Stimulated activated CD4-positive, alpha-beta T cell treated with anti-CD3 and anti-CD28 coated beads, TNF-alpha, amount 100 ng/mL, for 4 hours (primary cell): ENCODE measurements at regions not wholly inside any gene's neighbourhood (a gene's known extent, or its start where the extent isn't known, plus 50 kb on each side); places are given as distances from the start of the nearest gene placed in this dataset.
A peak's percentile ranks its signal among the peaks of the same experiment; 100 is the strongest.

ENCODE experiments used
- DNase-seq, 3 experiments: peaks; one replicate each; pipeline ENCODE4 v3.0.0-alpha.2; 2020; ENCODE audit warnings: low read depth in 3 of 3

DNA sequence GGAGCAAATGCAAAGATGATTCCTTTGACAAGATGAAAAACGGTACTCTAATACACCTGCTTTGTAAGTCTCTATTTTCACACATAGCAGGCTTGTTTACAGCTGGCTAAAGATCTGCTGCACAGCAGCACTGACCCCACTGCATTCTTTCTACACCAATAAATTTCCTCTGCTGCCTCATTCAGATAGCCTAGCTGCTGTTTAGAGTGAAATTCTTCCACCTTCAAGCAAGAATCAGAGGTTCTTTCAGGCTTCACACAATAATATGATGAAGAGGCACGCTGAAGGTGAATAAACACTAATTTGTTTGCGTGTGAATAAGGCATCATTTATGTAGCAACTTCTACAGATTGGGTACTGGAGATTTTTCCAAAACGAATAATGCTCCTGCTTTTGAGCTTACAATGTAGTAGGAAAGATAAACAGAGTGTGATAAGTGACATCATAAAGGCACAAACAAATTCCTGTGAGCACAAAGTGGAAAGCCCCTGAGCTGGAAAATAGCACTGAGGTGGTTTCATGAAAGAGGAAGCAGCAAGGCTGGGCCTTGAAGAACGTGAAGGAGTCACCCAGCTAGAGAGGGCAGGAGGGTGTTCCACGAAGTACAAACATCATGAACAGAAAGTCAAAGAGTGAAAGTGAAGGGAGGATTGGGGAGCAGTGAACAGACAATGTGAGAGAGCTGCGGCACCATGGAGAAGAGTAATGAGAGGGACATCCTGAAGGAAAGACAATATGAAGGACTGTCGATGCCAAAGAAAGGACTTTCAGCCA, 543.4 kb downstream of the CD83 start:
- DNase-seq: peak in 2 of 3 experiments; percentile 36 to 38

DNA sequence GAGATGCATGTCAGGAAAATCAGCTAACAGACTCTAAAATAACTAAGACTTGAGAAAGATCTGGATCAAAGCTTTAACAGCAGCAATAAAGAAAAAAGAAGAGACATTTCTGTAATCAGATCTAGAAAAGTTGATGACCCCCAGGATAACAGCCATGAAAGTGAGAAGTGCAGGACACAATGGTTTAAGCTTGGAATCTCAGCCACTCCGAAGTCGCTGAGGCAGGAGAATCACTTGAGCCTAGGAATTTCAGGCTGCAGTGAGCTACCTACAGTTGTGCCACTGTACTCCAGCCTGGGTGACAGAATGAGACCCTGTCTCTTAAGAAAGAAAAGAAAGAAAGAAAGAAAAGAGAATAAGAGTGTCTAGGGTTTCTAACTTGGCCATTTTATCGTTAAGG, 544.1 kb downstream of the CD83 start:
- no peak for DNase-seq

DNA sequence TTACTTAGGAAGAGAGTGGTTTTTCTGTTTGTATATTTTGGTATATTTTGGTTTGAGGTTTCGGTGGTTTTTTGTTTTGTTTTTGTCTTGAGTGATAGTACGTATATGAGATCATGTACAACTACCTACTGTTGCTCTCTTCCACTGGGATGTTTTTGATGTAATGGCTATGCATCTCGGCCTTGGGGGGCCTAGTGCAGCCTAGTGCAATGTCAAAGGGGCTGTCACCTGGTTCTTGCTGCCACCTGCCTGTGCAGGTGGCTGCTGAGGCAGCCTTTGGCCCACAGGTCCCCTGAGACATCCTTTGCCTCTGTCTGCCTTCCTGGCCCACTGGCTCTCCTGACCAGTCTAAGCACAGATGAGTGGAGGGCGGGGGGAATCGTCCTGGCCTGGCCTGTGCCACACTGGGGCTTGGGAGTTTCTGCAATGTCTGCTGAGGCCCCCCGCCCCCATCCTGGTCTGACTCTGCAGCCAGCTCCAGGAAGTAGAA, 546.6 kb downstream of the CD83 start:
- no peak for DNase-seq

DNA sequence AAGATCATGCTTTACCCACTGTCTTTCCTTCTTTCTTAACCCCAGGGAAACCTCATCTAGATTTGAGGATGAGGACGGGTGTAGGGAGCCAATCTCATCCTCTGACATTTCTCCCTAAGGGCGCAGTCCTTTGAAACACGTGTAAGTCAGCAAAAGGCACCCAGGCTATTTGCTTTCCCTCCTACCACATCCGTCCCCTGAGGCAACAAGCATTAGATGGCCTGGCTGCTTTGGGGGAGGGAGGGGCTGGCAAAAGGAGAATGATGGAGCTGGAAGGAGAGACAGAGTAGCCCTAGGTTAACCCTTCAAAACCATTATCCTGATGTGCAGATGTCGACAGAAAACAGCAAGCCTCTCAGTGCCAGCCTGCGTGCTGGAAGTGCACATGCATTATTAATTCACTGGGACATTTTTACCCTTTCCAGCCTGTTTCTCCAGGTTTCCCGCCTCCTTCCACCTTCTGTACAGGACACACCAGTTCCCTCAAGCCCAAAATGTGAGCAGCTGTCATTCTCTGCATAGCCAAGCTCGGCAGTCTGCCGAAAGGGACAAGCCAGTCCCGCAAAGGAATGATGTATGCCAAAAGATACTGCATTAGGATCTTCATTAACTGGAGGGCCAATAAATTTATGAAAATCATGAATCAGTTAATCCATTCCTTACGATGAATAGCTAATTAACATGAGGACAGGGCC, 547.2 kb downstream of the CD83 start:
- DNase-seq: no peak

DNA sequence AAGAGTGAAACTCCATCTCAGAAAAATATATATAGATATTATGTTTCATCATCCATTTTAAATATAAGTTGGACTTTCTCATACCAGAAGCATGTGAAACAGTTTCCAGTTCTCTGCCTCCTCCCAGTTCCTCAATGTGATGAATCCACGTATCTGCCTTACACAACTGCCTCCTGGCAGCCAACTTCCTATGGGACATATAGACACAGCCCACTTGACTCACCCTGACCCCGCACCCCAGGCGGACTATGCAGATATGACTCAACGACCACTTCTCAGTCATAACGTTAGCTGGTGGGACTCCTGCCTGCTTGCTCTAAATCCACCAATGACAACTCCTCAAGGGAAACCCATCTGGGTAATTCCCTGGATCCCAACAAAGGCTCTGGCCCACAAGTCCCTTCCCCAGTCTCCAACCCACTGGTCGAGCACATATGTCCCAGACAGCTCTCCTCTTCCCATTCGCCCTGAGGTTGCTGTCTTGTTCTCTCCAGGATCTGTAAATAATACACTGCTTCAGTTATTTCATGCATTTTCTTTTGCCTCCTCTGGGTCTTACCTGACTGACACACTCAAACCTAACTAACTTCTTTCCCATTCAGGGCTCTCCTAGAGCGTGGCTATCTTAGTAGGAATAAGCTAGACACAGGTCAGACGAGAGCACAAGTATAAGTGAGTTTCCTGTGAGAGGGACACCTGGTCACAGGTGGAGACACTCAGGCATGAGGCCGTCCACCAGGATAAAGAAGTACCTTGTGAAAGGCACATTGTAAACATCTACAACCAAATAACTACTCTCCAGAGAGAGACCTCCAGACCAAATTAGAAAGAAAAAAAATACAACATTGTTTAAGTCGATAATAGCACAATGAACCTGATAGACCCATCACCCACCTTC, 548.5 kb downstream of the CD83 start:
- DNase-seq: no peak

DNA sequence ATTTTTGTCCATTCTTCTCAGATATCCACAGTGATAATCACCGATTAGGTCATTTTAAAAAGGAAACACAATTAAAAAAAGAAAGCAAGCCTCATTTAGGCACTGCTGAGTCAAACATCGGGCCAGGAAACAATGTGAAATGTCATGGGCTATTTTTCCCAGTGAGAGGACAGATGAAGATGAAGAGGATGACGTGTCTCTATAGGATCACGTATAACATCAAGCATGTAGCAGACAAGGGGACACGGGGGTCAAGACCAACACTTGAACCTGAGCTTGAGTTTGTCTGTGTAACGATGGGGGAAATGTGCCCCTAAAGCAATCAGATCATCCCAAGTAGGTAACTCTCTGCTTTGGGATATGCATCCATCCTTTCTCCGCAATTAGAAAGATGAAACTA, 553.2 kb downstream of the CD83 start:
- no peak for DNase-seq

DNA sequence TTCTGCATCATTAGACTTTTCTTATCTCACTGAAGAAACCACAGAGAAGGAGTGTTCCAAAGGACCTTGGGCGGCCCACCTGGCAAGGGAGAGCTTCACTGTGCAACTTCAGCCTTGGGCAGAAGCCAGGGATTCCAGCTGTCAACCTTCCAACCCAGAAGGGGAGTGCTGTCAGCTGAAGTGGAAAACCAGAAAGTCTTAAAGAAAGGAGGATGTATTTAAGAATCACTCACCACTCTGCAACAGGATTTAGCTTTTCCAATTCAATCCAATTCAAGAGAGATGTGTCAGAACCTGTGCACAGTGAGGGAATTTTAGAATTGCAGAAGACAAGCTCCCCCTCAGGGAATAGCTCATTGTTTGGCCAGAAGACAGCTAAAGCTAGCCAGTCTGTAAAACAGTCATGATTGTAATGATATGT, 553.7 kb downstream of the CD83 start:
- DNase-seq: no peak

DNA sequence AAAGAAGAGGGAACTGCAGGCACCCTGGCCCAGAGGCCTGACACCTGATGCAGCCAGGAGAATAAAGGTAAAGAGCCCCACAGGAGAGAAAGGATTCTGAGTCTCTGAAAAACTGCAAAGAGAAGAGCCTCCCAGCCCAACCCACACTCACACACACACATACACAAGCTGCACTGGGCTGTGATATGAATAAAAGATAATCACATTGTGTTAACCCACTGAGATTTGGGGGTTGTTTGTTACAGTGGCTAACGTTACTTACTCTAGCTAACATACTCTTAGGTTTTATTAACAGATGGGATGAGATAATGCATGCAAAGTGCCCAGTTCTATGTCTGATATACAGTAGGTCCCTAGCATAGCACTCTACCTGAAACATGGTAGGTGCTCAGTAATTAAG, 554.4 kb downstream of the CD83 start:
- DNase-seq: no peak

DNA sequence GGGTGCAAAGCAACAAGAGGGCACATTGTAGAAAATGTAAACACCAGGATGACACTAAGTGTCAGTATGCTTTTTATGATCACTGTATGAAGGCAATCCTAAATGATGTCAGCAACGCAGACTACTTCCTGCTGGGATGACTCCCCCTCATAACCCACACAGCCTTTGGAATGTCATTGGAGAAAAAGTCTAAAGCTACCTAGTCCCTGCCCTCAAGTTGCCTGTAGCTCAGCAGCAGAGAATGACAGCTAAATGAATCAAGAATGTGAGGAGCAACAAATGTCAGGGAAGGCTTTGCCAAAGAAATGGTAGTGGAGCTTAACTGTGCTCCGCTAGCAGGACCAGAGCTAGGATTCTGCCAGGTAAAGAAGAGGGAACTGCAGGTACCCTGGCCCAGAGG, 555.6 kb downstream of the CD83 start:
- DNase-seq: no peak

DNA sequence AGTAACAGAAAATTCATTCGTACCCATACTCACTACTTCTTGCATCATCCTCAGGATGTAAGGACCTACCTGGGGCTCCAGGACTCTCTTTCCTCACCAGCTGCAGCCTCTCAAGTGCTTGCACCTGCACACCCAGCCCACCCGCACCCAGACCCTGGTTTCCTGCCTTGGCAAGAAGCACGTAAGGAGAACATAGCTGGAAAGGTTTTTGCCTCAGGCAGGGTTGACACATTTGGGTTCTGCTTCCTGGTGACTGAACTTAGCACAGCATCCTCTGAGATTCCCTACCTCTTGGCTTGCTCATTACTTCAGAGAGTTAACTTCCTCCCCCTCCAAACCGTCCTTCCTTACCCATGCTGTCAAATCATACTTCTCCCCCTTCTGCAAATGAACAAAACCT, 556.9 kb downstream of the CD83 start:
- no peak for DNase-seq

DNA sequence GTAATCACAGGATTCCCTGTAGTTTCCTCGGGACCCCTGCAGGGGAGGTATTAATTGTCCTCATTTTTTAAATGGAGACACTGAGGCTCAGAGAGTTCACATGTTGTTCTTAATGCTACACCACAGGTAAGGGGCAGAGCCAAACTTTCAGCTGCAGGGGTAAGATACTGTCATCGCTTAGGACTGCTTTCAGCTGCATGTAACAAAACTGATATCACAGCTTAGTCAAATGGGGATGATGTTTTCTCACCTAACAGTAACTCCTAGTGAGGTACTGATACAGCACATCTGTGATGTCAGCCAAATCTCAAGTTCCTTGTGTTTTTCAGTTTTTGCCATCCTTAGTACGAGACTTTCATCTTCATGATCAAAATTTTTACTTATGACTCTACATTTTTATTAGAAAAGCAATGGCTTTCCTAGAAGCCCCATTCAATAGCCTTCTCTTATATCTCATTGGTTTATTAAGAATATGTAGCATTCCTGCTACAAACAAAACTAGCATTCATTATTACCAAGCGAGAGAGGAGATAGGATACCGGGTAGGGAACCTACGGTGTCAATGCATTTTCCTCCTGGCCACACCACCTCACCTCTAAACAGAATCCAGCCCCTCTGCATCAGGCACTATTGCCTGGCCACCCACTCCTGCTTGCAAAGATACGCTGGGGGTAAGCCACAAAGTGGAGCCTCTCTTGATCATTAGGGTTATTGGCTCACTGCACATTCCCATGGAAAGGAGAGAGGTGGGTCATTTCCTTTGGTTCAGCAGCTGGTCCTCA, 557.5 kb downstream of the CD83 start:
- no peak for DNase-seq

DNA sequence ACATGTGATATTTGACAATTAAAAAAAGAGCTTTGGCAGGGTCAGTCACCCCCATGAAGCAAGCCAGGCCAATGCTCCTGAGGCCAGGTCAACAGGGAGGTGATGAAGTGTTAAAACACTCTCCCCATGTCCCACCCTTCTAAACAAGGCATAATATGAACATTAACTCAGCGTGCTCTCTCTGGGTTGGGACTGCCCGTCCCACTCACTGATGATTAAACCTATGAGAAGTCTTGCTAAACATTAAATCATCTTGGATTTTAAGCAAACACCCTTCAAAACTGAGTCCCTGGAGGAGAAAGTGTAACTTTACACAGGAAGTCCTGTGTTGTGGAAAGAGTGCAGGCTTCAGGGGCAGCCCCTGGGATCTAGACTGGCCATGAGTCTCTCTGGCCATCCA, 558.5 kb downstream of the CD83 start:
- no peak for DNase-seq

DNA sequence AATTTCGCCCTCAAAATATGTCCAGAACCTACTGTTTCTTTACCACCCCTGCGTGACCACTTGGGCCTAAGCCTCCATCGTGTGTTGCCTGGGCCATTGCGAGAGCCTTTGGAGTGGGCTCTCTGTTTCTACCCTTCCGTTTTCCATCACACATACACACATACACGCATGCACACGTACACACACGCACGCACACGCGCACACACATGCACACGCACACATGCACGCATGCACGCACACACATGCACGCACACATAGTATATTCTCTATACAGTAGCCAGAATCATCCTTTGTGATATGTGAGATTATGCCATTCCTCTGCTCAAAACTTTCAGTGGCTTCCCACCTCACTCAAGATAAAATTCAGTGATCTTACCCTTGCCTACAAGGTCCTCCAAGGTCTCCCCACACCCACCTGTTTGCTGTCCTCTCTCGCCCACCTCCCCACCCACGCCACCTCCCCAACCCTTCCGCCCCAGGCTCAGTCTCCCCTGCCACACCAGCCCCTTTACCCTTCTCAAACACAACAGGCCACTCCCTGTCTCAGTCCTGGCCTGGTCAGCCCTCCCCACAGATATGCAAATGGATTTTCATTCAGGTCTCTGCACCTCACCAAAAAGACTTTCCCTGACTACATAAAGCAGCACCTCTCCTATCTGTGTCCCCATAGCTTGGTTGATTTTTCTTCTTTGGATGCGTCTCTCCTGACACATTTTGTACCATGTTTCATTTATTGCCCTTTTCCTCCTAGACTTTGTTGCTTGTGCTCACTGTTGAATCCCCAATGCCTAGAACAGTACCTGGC, 559.6 kb downstream of the CD83 start:
- DNase-seq: no peak

DNA sequence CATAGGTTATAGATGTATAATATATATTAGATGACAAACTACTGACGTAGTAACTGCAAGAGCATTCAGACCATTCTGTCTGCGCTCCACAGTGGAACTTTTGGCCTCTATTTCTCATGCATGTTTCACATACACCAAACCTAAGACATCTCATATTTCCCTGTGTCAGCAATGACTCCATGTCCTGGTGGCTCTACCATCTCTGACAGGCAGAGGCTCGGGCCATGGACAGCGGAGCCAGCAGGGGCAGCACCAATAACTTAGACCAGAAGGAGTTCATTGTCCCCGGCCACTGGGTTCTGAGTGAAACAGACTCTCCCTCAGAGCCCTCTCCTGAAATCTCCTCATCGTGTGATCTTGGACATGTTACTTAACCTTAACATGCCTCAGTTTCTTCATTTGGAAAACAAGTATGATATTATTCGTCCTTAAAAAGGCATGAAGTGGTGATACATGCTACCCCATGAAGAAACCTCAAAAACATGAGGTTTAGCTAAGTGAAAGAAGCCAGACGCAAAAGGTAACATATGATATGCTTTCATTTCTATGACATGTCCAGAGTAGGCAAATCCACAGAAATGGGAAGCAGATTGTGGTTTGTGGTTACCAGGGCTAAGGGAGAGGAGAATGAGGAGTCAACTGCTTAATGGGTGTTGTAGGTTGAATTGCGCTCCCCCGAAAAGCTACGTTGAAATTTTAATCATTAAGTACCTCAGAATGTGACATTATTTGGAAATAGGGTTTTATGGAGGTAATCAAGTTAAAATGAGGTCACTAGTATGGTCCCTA, 564.0 kb upstream of the JARID2 start:
- DNase-seq: no peak

DNA sequence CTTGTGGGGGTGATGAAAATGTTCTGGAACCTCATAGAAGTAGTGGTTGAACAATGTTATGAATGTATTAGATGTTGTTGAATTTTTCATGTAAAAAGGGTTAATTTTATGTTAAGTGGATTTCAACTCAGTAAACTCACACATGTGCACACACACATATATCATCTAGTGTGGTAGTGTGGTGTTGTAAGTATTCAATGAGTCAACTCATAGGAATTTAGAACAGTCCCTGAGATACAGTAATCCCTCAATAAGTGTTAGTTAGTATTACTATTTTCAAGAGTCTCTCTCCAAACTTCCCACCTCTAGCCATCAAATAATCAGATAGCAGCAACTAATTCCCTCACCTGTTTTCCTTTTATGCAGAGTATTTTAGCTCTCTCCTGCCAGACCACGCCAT, 563.1 kb upstream of the JARID2 start:
- no peak for DNase-seq

DNA sequence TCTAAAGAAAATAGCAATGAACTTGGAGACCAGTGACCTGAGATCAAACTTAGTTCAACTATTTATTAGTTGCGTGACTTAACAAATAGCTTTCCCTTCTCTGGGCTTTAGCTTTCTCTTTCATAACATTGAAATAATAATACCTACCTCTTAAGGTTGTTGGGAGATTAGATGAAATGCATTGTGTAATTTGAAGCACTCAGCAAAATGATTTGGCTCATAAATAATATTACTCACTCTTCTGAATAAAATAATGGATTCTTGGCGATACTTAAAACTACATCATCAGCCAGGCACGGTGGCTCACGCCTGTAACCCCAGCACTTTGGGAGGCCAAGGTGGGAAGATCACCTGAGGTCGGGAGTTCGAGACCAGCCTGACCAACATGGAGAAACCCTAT, 556.2 kb upstream of the JARID2 start:
- no peak for DNase-seq

DNA sequence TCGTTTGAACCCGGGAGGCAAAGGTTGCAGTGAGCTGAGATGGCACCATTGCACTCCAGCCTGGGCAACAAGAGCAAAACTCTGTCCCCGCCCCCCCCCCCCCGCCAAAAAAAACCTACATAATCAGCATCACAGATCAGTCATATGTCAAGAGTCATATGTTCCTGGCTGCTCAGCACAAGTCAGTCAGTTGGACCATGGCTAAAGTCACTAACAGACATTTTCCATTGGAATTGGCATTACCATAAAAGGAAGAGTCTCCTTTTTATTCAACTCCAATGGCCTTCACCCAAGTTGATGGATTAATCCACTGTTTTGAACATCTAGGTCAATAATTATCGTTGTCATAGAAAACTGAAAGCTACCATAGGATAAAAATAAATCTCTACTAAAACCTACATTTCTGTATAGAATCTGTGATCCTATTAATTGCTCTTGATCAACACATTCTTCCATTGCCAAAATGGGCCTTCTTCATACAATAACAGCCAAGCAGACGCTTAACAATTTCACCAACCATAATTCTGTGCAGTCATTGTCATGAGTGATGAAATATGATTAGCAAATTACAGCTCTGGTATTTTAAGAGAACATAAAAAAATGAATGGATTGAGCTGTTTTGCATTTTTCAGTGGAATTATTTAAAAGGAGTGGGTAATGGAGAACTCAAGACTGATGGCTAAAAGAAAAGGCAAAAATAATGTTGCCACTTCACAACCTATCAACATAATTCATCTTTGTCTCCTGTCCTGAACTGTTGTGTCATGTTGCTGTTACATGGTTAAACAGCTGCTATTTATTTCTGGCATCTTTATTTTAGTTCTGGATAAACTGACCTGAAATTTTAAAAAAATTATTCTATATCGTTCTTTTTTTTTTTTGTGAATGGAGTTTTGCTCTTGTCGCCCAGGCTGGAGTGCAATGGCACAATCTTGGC, 555.5 kb upstream of the JARID2 start:
- no peak for DNase-seq

DNA sequence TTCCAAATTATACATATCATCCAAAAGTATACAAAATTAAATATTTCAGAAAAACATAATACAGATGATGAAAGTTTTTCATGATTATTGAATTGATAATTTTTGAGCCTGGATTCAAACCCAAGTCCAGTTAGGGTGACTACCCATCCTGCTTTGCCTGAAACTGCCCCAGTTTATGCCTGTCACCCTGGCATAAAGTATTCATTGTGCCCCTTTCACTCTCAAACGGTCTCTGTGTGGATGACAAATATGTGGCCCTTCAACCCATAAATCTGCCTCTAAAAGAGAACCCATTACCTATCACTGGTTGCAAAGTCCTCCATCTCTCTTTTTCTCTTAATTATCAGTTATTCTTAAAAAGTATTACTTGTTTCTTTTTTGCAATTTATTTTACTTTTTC, 553.7 kb upstream of the JARID2 start:
- DNase-seq: no peak
